HG03060 (cell line): ENCODE measurements at regions not wholly inside any gene's neighbourhood (a gene's known extent, or its start where the extent isn't known, plus 50 kb on each side); places are given as distances from the start of the nearest gene placed in this dataset.

Experiments
- ATAC-seq: cut with Tn5 transposase; IDR thresholded peaks from one replicate; pipeline ENCODE4 v1.9.1; 2021; ENCODE audit warnings: low read depth, moderate number of reproducible peaks; ENCODE audit not compliant: unreplicated experiment

GRCh38 chr2:20539133-20539719 lies 92.4 kb downstream of the RHOB start:
- ATAC-seq: no peak

GRCh38 chr2:20539776-20540586 lies 93.1 kb downstream of the RHOB start:
- ATAC-seq: no peak

DNA sequence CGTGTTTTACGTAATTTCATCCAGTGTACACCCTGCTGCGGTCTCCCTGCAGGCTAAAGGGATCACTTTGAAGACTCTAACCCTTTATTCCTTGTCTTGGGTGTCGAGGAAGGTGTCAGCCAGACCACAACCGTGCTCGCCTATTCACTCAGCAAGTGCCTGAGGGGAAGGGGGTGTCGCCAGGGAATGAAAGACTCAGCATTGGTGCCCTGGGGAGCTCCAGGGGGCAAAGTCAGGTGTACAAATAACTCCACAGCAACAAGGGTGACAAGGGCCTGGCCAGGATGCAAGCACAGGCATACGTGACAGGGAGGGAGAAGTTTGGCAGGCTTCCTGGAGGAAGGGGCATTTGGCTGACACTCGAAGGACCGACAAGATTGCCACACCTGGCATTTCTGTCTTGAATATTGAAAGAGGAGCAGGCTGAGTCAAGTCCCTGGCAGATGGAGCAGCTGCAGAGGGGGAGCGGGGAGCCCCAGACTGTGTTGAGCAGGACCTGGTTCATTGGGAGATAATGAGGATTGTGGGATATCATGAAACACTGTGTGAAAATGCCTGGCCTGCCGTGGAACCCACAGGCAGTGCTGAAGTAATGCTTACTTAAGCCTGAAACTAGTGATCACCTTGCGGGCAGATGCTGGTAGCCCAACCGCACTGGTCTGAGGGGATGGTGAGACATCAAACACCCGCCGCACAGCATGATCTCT lies 93.9 kb downstream of the RHOB start:
- ATAC-seq: no peak

- no peak for ATAC-seq
Measured at GRCh38 chr2:20541294-20541640, 94.4 kb downstream of the RHOB start.

DNA sequence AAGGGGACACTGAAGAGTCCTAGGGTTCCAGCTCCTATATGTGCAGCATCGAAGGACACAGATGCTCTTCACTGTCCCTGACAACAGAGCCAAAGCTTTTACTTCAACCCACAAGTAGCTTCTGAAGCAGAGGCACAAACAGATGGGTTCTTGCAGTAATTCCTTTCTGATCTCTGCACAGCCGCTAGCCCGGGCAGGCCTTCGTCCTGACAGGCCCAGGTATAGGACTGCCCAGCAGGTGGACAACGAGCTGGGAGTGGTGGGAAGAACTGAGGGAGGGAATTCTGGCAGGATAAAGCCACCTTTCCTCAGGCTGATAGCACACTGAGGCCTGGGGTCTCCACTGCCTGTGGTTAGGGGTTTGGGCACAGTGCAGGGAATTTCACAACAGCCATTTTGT lies 94.8 kb downstream of the RHOB start:
- no peak for ATAC-seq

- no peak for ATAC-seq
Measured at GRCh38 chr2:20542269-20542668, 95.4 kb downstream of the RHOB start.

DNA sequence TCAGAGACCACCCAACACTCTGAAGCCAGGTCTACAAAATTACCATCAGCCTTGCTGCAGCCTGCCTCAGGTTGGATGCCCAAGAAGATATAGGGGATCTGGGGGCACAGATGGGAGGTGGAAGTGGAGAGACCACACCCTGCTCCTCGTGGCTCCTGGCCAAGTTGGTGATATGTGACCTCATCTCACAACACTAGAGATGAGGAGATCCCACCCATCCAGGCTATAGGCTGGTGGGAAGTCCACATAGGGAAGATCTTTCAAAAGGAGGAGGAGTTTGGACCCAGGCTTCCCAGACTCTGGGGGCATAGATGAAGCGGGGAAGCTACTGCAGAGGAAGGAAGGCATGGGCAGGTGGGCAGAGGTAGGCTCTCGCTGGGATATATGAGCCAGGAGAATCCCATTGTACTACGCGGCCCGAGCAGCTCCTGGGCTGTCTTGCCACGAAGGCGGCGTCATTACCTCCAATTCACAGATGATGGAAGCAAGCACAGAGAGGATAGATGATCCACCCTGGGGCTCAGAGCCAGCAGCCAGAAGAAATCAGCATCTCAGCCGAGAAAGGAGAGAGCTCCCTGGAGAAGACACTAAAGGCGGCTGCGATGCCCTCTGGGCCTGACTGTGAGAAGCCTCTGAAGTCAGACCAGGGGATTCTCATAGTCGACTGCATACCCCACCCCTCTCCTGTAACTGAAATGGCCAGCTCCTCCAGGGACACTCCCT lies 96.0 kb downstream of the RHOB start:
- no peak for ATAC-seq

- no peak for ATAC-seq
Measured at GRCh38 chr2:20543469-20544152, 96.7 kb downstream of the RHOB start.

GRCh38 chr2:20544153-20544747 lies 97.4 kb downstream of the RHOB start:
- no peak for ATAC-seq

- ATAC-seq: no peak
Measured at GRCh38 chr2:20549144-20549543, 101.8 kb downstream of the HS1BP3 start.

GRCh38 chr2:20549691-20550348 lies 101.1 kb downstream of the HS1BP3 start:
- ATAC-seq: no peak

GRCh38 chr2:20551260-20551944 lies 99.5 kb downstream of the HS1BP3 start:
- ATAC-seq: no peak

GRCh38 chr2:20551945-20552328 lies 99.0 kb downstream of the HS1BP3 start:
- no peak for ATAC-seq

GRCh38 chr2:20552847-20553246 lies 98.1 kb downstream of the HS1BP3 start:
- ATAC-seq: no peak

- ATAC-seq: no peak
Measured at GRCh38 chr2:20553580-20553979, 97.3 kb downstream of the HS1BP3 start.

GRCh38 chr2:20555954-20556353 lies 94.9 kb downstream of the HS1BP3 start:
- ATAC-seq: no peak

DNA sequence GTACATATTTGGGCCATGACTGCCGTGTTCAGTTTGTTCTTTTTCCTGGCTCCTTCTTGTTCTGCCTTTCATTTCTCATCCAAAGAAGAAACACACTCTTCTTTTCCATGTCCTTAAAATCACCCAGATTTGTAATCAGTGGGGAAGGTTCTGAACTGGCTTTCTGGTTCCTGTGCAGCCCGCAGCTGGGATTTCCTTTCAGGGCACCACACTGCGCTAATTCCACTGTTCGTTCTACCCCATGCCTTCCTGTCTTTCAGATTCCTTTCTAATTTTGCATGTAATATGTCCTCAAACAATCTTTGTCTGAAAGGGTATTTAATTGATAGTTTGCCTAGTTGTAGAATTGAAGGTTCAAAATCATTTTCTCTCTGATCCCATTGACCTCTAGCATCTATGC lies 94.1 kb downstream of the HS1BP3 start:
- ATAC-seq: no peak

DNA sequence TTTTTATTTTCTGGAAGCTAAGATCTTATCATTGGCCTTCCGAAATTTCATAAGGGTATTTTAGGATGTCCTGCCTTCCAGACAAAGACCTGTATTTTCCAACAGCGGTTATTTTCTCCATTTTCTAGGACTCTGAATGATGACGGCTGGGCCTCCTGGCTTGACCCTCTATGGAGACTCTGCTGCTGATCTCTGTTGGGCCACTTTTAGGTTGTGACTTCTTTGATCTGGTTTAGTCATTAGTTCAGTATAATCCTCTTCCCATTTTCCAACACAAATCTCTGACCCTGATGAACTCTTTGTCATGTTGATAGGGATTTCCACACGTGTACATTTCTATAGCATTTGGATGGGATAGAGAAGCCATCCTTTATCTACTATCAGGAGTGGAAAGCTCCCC lies 93.7 kb downstream of the HS1BP3 start:
- no peak for ATAC-seq

GRCh38 chr2:20557635-20558034 lies 93.3 kb downstream of the HS1BP3 start:
- no peak for ATAC-seq
